Effector CD8-positive, alpha-beta T cell (primary cell): ENCODE measurements at regions not wholly inside any gene's neighbourhood (a gene's known extent, or its start where the extent isn't known, plus 50 kb on each side); places are given as distances from the start of the nearest gene placed in this dataset.
"Not testable (repeated sequence)": the region's sequence is repeated elsewhere in the genome, so short reads cannot be mapped to it uniquely, and the experiment has no call there.

ENCODE experiments used
- DNase-seq: peaks from one replicate; lab custom pipeline; 2025; lab: John Stamatoyannopoulos, UW

DNA sequence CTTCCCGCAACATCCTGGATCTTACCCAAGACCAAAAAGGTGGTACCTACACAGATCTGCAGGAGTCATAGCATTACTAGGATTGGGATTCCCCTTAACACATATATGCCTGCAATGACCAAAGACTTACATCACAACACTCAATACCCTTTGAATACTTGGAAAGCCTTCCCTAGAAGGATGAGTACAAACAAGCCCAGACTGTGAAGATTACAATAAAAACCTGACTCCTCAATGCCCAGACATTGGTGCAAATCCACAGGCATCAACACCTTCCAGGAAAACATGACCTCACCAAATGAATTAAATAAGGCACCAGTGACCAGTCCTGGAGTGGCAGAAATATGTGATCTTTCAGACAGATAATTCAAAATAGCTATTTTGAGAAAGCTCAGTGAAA, 326.8 kb downstream of the TBL1XR1 start:
- DNase-seq = no peak

DNA sequence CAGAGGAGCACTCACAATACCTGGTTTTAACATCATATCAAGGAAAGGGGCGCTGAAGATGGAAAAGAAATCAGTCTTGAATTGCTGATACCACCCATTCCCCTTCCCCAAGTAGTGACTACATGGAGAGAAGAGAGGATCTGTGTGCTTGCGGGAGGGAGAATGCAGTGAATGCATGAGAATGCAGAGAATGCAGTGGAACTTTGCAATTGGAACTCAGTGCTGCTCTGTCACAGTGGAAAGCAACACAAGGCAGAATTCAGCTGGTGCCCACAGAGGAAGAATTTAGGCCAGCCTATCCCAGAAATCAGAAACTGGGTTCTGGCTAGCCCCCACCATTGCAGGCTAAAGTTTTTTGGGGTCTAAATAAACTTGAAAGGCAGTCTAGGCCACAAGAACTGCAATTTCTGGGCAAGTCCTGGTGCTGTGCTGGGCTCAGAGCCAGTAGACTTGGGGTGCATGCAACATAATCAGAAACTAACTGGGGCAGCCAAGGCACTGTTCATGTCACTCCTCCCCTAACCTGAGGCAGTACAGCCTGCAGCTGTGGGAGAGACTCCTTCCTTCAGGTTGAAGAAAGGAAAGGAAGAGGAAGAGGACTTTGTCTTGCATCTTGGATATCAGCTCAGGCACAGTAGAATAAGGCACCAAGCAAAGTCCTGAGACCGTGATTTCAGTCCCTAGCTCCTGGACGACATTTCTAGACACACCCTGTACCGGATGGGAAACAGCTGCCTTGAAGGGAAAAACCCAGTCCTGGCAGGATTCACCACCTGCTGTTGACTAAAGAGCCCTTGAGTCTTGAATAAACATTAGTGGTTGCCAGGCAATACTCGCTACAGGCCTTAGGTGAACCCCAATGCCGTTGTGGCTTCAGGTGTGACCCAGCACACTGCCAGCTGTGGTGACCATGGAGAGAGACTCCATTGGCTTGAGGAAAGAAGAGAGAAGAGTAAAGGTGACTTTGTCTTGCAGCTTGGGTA, 329.3 kb downstream of the TBL1XR1 start:
- no peak for DNase-seq

DNA sequence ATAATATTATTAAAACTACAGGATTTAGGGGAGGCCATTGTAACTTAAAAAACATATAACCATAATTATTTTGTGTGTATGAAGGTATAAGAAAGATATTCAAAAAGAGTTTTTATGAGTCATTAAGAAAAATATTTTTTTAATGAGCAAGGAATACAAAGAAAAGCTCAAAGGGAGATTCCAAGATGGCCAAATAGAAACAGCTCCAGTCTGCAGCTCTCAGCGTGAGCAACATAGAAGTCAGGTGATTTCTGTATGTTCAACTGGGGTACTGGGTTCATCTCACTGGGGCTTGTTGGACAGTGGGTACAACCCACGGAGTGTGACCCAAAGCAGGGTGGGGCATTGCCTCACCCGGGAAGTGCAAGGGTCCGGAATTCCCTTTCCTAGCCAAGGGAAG, 336.1 kb downstream of the TBL1XR1 start:
- no peak for DNase-seq

DNA sequence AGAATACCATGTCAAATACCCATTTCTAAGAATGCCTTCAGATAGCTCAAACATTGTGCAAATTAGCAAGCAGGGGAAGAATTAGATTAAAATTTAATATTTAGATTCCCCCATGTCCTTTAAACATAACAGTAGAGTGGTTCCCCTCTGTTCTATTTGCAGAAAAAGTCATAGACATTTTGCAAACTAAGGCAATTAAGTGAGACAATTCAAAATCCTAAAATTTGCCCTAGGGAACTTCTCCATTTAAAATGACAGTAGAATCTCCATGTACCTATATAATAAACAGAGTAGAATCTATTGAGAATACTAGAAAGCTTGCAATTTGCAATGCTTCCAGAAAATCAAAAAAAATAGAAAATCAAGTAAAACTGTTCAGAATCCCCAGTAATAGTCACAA, 340.6 kb downstream of the TBL1XR1 start:
- no peak for DNase-seq

DNA sequence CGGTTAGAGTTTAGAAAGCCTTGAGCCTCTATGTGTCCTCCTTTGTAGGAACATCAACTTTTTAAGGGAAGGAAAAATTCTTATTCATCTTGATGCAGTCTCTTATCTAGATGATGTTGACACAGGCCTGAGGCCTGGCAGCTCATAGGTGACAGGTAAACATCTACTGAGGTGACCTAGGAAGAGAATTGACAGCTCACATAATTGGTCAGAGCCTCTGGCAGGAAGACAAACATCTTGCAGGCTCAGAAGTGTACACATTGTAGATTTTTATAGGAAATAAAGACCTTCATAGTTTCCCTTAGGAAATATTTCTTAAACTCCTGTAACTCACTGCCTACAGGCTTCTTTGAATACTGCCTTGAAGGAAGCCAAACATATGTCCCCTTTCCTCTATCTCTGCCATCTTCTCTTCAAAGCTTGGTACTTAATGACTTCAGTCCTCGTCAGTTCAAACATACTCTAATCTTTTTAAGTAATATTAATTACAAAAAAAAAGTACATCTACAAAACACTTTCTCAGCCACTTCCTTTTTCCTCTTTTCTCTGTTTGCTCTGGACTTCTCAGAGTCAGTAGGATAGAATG, 341.3 kb downstream of the TBL1XR1 start:
- DNase-seq = no peak

DNA sequence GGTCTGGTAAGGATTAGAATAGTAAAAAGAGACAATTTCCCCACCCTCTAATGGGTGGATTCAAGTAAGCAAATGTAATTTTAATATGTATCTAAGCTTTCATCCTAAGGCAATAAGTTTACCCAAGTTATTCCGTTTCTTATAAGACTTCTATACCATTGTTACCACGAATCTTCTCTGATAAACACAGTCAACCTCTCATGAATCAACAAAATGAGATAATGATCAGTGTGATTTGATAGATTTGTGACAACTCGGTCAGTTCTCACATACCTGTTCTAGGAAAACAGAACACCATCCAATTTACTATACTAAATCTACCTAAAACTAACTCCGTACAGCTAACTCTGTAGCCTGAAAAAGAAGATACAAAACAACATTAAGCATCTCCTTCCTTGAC, 342.1 kb downstream of the TBL1XR1 start:
- no peak for DNase-seq

DNA sequence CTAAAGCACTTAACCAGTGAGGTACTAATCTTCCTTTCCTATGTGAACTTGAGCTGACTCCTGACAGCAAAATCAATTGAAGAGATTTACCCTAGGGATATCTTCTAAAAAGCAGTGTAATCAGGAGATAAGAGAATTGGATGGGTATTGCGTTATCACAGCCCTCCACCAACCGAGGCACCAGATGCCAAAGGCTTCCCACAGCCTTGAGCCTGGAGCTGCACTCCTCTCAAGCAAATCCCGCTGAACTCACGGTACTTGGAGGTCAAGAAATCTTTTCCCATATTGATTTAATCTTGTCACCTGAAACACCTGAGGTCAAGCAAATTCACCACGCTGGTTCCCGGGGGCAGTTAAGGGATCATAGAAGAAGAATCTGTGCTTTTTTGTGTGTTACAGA, 346.8 kb downstream of the TBL1XR1 start:
- no peak for DNase-seq

DNA sequence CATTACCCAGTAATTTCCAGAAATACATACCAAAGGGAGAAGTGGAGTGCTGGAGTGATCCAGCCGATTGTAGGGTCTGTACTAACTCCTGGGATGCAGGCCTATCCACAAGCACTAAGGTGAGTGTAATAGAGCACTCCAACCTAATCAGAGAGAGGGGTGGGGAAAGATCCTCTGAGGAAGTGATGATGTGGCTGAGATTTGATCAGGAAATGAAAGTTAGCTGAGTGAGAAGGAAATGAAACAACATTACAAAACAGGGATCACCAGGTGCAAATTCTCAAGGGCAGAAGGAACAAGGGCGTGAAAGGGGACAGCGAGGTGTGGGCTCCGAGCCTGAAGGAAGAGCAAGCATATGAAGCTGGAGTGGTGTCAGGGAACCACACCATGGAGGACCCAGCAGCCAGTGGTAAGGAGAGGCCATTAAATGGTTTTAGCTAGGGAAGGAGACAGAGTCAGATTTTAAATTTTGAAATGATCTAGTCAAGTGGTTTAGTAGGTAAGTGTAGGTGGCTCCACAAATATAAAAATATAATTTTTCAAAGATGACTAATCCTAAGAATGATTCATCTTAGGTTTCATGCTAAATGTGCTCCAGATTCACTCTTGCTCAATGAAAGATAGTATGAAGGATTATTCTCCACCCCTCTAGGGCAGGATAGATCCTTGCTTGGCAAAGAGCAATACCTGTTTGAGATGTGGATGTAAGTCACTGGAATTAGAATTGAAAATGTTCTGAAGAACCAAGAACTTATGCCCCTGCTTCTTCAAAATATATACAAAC, 348.7 kb downstream of the TBL1XR1 start:
- DNase-seq = no peak

DNA sequence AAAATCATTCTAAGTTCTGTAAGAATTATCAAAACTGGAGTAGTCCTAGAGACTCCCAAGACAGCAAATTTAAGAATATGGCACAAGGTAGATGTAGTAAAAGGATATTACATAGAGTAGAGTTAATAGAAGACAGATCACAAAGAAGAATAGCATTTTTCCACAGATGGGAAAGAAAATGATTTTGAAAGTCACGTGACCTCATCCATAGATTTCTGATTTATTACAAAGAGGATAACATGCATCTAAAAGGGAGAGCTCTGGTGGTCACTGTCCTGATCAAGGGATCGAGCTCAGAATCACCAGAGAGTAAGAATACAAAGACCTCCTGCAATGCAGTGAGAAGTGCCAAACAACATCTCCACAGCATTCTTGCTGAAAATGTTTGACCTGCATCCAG, 354.4 kb downstream of the TBL1XR1 start:
- DNase-seq = no peak

DNA sequence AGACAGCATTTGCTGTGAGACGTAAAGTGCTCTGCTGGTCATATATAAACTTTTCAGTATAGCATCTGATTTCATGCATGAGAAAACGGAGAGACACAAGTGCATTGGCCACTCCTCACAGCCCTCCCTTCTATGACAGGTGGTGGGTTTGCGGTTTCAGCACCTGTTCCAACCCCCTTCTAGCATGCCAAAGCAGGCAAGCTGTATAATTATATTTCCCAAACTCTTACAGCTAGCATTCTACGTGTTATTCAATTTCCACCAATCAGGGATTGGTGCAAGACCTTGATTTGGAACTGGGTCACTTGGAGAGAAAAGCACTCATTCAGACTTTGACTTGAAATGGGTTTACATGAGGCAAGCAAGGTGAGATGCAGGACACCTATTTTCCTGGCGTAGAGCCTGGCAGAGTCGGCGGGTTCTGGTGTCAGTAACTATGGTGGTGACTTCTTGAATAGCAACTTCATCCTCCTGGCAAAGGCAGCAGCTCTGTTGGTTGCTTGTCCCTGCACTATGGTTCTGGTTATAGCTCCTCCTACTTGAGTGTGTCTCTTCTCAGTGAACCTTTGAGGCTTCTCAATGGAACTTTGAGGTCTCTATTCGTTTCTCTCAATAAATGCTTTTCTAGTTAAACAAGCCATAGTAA, 356.5 kb downstream of the TBL1XR1 start:
- DNase-seq = no peak

DNA sequence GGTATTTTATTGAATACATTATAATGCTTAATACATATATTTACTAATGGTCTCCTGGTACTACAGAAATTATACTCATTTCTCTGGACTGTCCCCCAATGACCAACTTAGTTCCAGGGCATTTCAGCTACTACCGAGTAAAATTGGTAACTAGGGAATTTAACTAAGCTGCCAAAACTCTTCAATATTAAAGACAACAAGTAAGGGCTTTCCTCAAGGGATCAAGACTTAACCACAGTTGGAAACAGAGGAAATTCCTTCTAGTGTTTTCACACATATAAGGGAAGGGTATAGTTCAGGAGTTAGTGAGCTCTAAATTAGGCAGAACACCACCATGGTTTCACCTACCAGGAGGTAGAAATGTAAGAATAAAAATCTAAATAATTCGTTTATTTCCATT, 357.4 kb downstream of the TBL1XR1 start:
- DNase-seq = no peak

DNA sequence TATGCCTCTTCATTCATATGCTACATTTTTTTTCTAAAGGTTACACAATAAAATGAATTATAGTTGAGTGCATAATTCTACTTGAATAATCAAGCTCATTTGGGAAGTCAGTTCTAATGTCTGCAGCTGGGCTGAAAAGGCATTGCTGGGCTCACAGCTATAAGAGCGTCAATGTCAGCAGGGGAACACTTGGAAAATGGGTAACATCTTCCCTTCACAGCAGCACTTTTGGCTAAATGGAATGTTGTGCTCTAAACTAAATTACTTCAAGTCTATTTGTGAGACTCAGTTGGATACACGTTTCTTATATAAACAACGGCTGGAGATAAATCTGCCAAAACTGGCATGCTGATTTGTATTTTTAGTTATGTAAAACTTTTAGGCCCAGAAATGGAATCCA, 357.8 kb downstream of the TBL1XR1 start:
- DNase-seq = no peak

DNA sequence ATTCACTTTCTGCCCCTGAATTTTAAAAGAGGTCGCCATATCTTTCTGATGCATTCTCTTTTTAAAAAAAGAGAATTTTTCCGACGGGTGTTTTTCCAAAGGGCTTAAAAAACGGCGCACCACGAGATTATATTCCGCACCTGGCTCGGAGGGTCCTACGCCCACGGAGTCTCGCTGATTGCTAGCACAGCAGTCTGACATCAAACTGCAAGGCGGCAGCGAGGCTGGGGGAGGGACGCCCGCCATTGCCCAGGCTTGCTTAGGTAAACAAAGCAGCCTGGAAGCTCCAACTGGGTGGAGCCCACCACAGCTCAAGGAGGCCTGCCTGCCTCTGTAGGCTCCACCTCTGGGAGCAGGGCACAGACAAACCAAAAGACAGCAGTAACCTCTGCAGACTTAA, 370.0 kb downstream of the TBL1XR1 start:
- not testable (repeated sequence) for DNase-seq

DNA sequence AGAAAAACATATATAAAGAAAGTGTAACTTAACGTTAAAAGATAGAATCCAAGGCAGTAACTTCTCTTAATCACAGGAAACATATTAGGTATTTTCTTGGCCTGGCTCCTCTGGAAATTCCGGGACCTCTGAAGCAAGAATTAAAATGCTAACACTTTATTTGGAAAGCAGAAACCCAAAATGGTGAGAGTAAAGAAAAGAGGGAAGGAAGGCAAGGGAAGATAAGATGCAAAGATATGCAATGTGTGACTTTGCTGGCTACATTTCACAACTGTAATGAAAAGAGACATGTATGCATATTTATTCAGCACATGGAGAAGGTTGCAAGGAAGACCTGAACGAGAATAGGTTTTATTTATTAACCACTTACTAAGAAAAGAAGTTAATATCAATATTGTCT, 372.5 kb downstream of the TBL1XR1 start:
- DNase-seq = no peak

DNA sequence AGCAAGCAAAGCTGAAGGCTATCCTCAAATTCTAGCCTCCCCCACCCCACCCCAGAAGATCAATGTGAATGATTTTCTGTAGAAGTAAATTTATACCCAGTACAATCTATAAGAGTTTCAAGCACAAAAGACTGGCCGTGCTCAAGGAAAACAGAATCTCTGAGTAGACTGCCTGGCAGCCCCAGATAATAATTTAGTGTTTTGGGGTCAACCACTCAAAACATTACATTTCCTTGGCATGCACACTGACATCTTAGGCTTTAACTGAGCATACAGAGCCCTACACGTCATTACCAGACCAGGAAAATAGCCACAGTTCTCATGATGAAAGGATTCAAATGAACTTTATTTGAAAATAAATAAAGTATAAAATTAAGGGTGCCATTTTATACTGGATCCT, 376.5 kb downstream of the TBL1XR1 start:
- no peak for DNase-seq

DNA sequence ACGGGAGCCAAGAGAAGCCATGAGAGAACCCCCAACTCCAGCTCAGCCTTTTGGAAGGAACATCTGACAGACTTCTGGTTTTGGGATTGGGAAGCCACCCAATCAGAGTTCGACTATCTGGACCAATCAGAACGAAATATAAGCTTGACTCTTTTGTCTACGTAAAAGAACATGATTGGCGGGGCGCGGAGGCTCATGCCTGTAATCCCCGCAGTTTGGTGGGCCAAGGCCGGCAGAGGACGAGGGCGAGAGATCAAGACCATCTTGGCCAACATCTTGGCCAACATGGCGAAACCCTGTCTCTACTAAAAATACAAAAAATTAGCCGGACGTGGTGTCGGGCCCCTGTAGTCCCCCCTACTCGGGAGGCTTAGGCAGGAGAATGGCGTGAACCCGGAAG, 380.3 kb downstream of the TBL1XR1 start:
- DNase-seq = no peak

DNA sequence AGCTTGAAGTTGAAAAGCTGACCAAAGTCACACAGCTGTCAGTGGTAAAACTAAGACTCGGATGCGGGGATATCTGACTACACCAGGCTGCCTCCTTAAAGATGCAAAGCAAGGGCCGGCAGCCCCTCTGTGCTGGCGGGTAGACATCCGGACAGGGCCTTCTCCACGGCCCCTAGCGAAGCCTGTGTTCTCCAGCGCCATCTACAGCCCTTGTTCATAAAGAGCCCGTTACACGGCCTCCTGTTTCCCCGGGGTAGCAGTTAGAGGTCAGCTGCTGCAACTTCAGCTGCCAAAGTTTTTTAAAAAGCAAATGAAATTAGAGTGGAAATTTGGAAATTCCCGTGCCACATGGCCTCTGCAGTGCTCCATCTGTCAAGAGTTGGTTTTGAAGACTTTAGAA, 383.0 kb downstream of the TBL1XR1 start:
- DNase-seq = no peak

DNA sequence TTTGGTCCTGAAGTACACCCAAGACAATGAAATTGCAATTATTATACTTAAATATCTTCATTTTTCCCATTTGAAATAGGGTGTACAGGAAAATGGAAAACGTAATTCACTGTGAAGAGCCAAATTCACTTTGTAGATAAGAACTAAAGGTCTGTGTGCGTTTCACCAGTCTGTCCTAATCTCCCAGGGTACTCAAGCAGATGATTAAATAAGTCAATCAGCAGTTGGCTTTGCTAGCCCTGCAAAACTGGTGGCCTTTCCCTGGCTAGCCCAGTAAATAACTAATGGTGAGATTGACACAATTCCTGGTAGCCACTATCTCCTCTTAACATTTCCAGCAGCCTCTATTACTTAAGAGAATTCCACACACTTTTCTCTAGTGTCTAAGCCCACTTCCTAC, 389.3 kb downstream of the TBL1XR1 start:
- no peak for DNase-seq

DNA sequence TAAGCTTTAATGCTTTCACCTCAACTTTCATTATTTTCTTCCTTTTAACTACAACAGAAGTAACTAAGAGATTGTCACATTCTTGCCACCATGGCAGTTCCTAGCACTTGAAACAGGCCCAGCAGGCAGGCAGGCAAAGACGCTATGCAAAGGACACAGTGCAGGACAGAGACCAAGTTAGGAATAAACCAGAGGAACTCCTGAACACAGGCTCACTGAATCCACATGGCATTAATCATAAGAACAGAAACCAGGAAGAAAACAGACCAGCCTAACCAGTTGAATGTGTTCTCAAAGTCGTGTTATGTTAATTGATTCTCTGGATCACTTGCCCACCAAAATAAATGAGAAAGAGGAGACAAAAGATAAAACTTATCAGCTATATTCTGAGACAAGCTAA, 397.6 kb downstream of the TBL1XR1 start:
- no peak for DNase-seq

DNA sequence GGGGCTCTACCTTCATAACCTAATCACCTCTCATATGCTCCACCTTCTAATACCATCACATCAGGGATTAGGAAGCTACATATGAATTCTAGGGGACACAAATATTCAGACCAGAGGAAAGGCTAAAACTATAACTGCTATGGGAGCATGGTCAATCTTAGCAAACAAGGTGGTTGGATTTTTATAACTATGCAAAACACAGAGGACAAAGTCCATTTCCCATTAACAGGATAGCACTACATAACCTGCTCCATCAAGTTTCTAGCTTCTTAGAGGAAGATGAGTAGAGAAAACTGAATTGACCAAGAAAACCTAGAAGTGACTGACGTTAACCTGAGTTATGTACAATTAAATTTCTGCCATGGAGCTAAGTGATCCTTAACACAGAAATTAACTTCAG, 398.6 kb downstream of the TBL1XR1 start:
- no peak for DNase-seq

DNA sequence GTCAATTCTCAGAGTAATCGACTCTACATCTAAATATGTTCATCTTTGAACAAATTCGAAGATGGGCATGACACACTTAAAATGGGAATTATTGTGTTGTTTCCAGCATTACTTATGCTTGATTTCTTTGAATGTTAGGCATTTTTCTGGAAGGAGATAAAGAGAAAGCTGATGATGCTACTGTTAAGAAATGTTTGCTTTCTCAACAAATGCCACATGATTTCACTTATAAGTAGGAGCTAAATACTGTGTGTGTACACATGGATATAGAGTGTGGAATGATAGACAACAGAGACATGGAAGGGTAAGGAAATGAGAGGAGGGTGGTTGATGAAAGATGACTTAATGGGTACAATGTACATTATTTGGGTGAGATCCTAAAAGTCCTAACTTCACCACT, 400.9 kb downstream of the TBL1XR1 start:
- DNase-seq = no peak

DNA sequence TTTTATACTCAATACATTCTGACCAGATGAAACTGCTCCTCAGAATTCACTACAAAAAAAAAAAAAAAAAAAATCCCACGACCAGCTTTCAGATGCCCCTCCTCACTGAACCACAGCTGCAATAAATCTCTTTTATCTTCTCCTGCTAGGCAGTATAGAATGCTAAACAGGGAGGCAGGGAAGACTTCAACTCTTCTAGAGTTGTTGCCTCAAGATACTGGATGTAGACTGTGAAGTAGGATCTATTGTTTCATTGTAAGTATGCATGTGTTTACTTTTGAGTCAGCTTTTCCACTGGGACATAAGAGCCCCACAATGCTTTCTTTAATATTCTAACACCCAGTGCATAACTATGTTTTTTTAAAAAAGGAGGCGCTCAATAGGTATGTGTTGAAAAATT, 401.4 kb downstream of the TBL1XR1 start:
- no peak for DNase-seq
